NCI-H748 (cell line): ENCODE measurements at regions not wholly inside any gene's neighbourhood (a gene's known extent, or its start where the extent isn't known, plus 50 kb on each side); places are given as distances from the start of the nearest gene placed in this dataset.
"Not testable (repeated sequence)": the region's sequence is repeated elsewhere in the genome, so short reads cannot be mapped to it uniquely, and the experiment has no call there.

Experiments used
- DNase-seq: peaks from one replicate; lab custom pipeline; 2025; ENCODE audit not compliant: unreplicated experiment; lab: John Stamatoyannopoulos, UW

DNA sequence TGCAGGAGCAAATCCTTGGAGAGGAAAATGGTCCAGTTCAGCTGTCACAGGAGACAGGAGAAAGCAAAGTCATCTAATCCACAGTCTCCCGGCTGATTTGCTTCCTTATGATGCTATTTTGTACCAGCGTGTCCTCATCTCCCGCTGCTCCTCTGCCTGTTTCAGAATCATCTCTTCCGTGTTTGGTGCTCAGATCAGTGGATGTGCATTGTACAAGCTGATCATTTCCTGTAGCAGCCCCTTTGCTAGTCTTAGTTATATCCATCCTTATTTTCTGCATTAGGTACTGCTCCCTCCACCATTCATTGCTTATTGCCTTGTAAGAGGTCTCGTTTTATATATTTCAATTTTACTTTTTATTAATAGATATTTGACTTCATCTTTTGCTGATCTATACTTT, 219.9 kb upstream of the PRSS58 start:
- DNase-seq = not testable (repeated sequence)

DNA sequence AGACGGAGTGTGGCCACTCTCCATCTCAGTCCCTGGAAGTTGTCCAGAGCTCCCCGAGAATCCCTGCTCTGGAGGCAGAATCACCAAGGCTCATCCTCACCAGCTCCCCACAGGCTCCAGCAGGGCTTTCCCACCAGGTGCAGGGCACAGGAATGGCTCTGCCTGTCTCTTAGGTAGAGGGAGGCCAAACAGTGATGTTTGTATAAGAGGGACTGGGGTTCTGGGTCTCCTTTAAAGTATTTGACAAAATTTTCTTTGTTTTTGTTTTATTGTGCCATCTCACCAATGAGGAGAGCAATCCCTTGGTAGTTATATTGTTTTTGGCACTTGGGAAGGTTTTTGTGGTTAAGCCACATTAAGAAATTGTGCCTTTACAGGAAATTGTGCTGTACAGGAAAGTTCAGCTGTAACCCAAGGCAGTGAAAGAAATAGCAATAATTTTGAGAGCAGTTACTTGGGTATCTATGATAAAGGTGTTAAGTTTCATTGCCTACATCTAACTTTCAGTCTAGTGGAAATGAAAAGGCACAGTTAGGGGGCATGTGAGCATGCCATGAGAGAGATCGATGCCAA, 219.3 kb upstream of the PRSS58 start:
- DNase-seq = no peak

DNA sequence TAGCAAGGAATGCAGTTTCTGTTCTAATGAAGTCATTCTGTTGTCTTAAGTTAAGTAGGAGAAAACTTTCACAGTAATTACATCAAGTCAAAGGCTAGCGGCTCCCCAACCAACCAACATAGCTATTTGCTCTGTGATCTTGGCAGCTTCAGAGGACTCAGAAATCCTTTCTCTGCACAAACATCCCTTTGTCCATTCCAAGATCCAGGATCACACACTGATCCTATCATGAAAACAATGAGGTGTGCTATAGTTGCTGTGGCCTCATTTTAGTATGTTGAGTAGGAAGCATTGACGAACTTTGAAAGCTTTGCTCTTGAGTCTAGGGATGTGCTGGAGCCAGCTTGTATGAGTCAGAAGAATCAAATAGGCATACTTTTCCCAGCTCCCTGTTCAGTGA, 218.2 kb upstream of the PRSS58 start:
- DNase-seq = no peak

DNA sequence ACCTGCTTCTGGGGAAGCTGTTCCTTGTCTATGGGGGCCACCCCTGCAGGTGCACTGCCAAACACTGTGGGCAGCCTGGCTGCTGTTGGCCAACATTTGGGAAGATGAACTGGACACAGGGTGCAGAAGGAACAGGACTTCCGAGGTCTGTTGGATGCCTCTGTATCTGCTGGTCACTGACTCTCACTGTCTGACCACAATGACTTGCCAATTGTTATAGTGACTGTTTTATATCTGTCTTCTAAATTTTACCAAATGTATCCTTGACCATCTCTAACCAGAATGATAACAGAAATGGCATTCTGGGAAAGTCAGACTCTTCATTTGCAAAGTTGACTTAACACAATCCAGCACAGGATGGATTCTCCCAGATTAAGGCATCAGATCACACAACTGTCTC, 214.0 kb upstream of the PRSS58 start:
- DNase-seq = no peak

DNA sequence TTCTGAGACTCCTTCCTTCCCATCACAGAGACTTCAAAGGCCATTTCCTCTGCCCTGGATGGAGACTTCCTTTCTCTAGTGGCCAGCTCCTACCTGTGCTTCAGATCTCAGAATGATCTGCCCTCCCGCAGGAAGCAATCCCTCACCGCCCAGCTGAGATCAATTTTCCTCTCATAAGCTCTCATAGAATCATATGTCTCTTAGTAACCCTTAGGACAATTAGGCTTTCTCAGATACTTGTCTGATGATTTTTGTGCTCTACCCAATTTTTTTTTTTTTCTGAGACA, 212.6 kb upstream of the PRSS58 start:
- DNase-seq = no peak

DNA sequence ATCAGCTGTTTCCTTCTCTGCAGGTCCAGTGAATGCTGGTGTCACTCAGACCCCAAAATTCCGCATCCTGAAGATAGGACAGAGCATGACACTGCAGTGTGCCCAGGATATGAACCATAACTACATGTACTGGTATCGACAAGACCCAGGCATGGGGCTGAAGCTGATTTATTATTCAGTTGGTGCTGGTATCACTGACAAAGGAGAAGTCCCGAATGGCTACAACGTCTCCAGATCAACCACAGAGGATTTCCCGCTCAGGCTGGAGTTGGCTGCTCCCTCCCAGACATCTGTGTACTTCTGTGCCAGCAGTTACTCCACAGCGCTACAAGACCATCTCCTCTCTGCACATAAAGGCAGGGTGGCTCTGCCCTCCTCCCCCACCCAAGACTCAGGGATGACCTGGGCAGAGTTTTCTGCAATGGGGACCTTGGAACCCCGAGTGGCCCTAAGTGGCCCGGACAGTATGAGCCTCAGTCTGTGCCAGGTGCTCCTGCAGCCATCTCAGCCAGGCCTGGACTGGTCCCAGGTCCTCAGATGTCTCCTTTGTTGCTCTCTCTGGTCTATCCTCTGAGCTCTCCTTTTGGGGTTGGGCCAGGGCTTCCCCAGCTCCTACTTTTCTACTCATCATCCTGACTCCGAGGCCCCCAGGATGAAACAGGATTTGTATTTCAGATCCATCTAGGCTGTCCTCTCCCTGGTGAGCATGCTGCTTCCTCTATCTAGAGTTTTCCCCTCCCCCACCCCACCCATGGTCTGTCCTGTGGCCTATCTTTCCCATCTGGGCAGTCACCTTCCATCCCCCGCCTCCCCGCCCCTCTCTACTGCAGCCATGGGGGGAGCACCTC, 212.1 kb upstream of the PRSS58 start:
- no peak for DNase-seq

DNA sequence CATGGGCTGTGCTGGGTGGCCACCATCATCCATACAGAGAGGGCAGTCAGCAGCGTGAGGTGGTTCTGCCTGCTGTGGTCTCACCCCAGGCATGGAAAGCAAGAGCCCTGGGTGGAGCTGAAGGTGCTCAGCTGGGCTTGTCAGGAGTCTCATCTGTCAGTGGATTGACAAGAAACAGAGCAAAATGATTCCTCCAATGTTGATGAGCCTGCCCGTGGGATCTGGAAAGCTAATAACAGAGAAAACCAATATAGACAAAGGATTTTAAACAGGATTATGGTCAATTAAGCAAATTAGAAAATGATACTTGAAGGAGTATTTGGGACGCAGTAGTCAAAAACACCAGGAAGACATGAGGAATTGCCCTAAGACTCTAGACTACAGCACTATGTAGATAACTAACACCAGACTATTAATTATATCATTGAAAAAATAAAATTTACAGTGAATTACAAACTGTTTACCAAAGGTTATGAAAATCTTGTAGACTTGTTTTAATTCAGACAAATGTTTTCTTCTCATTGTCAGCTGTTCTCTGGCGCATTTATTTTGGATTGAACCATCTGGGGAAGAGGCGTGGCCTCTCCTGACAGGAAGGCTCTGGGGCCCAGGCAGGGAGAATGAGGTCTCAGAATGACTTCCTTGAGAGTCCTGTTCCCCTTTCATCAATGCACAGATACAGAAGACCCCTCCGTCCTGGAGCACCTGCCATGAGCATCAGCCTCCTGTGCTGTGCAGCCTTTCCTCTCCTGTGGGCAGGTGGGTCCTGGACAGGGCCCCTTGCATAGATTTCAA, 211.2 kb upstream of the PRSS58 start:
- no peak for DNase-seq

DNA sequence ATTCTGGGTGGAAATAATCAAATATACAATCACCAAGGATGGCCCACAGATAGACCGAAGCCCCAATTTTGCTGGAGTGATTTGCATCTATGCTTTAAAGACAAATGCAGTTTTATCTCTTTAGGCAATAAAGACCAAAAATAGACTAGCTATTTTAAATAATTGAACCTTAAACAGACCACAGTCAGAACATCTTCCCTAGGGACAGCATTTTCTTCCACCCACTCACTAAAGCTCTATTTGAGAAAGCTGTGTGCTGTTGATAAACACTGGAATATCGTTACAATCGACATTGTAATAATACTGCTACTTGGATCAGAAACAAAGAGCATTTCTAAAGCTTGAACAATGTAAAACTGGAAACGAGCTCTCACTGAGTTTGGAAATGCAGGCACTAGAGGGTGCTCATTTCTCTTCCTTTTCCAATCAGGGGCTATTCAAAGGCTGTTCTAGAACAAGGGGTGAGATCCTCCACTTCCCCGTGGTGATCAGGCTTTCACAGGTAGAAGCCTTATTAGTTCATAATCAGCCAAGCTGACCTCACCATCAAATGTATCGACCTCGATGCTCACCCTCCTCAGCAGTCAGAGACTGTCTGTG, 209.3 kb upstream of the PRSS58 start:
- DNase-seq = not testable (repeated sequence)

DNA sequence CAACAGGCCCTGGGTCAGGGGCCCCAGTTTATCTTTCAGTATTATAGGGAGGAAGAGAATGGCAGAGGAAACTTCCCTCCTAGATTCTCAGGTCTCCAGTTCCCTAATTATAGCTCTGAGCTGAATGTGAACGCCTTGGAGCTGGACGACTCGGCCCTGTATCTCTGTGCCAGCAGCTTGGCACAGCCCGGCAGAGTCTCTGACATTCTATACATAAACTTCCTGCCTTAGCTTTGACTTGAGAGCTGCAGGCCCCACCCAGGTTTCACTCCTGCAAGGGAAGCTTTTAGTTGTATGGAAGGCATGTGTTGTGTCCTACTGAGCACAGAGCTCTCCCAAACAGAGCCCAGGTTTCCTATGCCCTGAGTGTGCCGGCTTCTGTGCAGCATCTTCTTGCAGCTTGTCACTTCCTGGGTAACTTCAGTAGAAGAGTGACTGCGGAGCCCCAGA, 205.6 kb upstream of the PRSS58 start:
- DNase-seq = no peak

DNA sequence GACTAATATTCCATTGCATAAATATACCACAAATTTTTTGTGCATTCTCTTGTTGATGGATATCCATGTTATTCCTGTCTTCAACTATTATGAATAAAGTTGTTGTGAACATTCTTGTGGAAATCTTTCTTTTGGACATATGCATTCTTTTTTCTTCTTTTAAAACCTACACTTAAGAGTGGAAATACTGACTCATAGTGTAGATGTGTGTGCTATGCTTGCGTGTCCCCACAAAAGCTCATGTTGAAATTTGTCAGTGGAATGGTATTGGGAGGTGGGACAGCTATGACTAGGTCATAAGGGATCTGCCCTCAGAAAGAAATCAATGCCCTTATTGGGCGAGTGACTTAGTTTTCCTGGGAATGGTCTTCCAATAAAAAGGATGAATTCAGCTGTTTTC, 203.6 kb upstream of the PRSS58 start:
- no peak for DNase-seq

DNA sequence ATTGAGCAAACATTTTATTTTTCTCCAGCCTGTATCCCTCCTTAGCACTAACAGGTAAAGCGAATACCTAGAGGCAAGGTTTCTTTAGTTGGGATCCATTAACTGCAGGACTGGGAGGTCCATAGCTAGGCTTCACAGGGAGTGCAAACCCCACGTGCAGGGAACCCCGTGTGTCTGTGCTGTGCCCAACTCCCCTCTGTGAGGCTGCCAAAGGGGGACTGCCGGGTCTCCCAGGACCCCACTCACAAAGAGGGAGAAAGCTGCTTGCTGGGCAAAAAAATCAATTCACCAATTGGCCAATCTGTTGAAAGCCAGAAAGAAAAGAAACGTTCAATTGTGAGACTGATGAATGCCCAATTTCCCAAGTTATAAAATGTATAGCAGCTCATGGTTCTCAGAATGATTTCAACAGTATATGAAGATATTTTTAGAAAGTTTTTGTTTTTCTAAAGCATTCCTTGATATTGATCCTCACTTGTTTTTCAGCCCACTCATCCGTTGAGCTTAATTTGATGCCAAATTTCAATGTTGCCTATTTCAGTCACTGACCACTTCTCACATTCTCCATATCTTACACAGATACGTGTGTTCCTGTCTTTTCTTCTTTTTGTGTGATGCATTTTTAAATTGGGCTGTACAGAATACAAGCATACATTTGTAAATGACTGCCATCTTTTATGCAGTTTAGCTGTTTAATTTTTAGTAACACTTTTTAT, 202.7 kb upstream of the PRSS58 start:
- no peak for DNase-seq

DNA sequence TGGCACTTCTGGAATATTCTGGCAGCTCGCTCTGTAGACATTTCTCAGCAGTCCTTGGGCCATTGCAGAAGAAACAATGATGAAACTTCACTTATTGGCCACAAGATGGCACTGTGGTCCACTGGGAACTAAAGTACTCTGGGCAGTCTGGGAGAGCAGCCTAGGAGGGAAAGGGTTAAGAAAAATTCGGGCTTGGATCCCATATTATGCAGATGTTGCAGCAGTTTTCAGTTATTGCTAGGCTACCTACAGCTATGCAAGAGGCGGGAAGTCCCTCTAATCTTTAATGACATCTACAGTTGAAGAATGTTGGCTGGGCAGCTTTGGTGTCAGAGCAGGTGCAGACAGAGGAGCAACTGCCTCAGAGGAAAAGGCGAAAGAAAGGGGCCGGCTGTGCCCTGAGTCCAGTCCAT, 201.7 kb upstream of the PRSS58 start:
- peak; percentile 25 for DNase-seq

DNA sequence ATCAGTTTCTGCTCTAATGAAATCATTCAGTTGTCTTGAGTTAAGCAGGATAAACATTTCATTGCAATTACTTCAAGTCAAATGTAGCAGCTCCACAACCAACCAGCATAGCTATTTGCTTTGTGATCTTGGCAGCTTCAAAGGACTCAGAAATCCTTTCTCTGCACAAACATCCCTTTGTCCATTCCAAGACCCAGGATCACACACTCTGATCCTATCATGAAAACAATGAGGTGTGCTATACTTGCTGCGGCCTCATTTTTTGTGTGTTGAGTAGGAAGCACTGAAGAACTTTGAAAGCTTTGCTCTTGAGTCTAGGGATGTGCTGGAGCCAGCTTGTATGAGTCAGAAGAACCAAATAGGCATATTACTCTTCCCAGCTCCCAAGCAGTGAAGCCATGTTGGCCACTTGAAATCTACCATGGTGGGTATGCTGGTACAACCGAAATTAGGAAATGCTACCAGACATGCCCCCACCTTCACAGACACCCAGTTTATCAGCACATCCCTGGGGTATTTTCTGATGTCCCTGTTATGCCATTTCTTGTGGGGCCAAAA, 199.4 kb upstream of the PRSS58 start:
- no peak for DNase-seq

DNA sequence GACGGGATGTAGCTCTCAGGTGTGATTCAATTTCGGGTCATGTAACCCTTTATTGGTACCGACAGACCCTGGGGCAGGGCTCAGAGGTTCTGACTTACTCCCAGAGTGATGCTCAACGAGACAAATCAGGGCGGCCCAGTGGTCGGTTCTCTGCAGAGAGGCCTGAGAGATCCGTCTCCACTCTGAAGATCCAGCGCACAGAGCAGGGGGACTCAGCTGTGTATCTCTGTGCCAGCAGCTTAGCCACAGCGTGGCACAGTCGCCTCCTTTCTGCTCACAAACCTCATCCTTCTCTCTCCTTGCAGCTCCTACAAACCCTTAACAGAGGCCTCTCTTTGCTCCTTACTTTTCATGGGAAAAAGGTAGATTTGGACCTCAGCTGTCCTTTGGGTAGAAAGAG, 197.5 kb upstream of the PRSS58 start:
- no peak for DNase-seq

DNA sequence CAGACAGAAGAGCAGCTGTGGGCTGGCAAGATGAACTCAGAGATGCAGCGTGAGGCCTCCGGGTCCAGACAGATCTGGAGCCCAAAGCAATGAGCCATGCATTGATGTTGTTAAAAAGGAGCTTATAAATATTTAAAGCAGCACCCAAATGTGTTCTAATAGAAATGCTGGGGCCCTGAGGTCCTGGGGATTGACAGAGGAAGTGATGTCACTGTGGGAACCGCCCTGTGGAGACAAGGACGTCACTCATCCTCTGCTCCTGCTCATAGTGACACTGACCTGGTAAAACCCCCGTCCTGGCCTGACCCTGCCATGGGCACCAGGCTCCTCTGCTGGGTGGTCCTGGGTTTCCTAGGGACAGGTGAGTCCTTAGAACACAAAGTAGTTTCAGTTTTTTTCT, 197.0 kb upstream of the PRSS58 start:
- no peak for DNase-seq

DNA sequence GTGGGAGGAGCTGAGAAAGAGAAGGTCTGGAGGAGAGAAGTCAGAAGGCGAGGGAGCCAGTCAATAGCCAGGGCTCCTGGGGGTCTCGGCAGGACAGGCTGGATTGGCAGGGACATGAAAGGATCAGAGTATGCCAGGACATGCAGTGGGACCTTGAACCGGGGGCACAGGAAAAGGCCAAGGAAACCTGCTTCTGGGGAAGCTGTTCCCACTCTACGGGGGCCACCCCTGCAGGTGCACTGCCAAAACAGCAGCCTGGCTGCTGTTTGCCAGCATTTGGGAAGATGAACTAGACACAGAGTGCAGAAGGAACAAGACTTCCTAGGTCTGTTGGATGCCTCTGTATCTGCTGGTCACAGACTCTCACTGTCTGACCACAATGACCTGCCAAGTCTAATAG, 194.9 kb upstream of the PRSS58 start:
- DNase-seq = no peak

DNA sequence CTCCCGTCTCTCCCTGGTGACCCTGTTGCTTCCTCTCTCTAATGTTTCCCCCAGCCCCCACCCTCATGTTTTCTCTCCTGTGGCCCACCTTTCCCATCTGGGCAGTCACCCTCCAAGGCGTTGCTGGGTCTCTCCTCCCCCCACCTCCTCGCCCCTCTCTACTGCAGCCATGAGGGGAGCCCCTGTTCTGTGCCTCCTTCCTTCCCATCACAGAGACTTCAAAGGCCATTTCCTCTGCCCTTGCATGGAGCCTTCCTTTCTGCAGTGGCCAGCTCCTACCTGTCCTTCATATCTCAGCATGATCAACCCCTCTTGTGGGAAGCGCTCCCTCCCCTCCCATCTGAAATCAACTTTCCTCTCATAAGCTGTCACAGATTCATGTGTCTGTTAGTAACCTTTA, 194.0 kb upstream of the PRSS58 start:
- DNase-seq = no peak

DNA sequence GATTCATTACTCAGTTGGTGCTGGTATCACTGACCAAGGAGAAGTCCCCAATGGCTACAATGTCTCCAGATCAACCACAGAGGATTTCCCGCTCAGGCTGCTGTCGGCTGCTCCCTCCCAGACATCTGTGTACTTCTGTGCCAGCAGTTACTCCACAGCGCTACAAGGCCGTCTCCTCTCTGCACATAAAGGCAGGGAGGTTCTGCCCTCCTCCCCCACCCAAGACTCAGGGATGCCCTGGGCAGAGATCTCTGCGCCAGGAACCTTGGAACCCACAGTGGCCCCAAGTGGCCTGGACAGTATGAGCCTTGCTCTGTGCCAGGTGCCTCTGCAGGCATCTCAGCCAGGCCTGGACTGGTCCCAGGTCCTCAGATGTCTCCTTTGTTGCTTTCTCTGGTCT, 193.4 kb upstream of the PRSS58 start:
- no peak for DNase-seq

DNA sequence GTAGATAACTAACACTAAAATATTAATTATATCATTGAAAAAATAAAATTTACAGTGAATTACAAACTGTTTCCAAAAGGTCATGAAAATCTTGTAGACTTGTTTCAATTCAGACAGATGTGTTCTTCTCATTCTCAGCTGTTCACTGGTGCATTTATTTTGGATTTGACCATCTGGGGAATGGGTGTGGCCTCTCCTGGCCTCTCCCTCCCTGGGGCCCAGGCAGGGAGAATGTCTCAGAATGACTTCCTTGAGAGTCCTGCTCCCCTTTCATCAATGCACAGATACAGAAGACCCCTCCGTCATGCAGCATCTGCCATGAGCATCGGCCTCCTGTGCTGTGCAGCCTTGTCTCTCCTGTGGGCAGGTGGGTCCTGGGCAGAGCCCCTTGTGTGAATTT, 192.8 kb upstream of the PRSS58 start:
- no peak for DNase-seq

DNA sequence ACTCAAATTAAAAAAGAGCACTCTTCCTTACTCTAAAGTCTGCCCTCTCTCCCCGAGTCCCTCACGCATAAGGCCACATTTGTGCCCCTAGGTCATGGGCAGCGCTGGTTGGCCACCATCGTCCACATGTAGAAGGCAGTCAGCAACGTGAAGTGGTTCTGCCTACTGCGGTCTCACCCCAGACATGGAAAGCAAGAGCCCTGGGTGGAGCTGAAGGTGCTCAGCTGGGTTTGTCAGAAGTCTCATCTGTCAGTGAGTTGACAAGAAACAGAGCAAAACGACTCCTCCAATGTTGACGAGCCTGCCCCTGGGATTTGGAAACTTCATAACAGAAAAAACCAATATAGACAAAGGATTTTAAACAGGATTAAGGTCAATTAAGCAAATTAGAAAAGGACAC, 192.3 kb upstream of the PRSS58 start:
- no peak for DNase-seq

DNA sequence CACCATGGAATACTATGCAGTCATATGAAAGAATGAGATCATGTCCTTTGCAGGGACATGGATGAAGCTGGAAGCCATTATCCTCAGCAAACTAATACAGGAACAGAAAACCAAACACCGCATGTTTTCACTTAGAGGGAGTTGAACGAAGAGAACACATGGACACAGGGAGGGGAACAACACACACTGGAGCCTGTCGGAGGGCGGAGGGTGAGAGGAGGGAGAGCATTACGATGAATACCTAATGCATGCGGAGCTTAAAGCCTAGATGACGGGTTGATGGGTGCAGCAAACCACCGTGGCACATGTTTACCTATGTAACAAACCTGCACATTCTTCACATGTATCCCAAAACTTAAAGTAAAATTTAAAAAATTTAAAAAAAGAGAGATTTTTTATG, 191.0 kb upstream of the PRSS58 start:
- DNase-seq = not testable (repeated sequence)
